IMR-90 (cell line): ENCODE measurements at regions not wholly inside any gene's neighbourhood (a gene's known extent, or its start where the extent isn't known, plus 50 kb on each side); places are given as distances from the start of the nearest gene placed in this dataset.

ENCODE experiments used
- ATAC-seq: fragments of 200-7000 bp; cut with Tn5 transposase; 2 replicates; pipeline ENCODE4 v1.9.1; 2020; ENCODE audit warnings: low read depth, mild to moderate bottlenecking, moderate library complexity
- BruUV-seq: library from RNA; stranded (reverse); fragments of 400-500 nt; replicated peaks from 2 replicates; lab custom pipeline; 2021; lab: Mats Ljungman, UMichigan
- CTCF ChIA-PET: fragments of 300-600 bp; formaldehyde crosslinking; extraction: SDS; loops from one replicate; lab custom pipeline; 2021; ENCODE audit warnings: antibody characterized with exemption; lab: Yijun Ruan, JAX
- POLR2A ChIA-PET: fragments of 300-600 bp; sonication (Branson Sonifier 250); formaldehyde crosslinking; loops from one replicate; lab custom pipeline; 2022; ENCODE audit warnings: antibody characterized with exemption; ENCODE audit not compliant: unreplicated experiment; lab: Charles Lee
- DNase-seq: peaks from one replicate; pipeline ENCODE4 v3.0.0; 2013
- H2AFZ ChIP-seq: replicated peaks from 2 replicates; pipeline ENCODE3; 2013; ENCODE audit warnings: low read length, mild to moderate bottlenecking; ENCODE audit not compliant: poor library complexity
- H2AK5ac ChIP-seq: 2 replicates; pipeline ENCODE4 v1.6.1; 2013; ENCODE audit warnings: low read depth, low read length, inconsistent platforms
- H2AK9ac ChIP-seq: replicated peaks from 2 replicates; pipeline ENCODE3; 2013; ENCODE audit warnings: mild to moderate bottlenecking, low read depth, low read length, moderate library complexity; ENCODE audit not compliant: poor library complexity
- H2BK120ac ChIP-seq: 2 replicates; pipeline ENCODE4 v1.6.1; 2013; ENCODE audit warnings: low read depth, low read length, inconsistent platforms
- H2BK15ac ChIP-seq: 3 replicates; pipeline ENCODE4 v1.6.1; 2013; ENCODE audit warnings: low read depth, low read length, inconsistent platforms
- H2BK20ac ChIP-seq: 2 replicates; pipeline ENCODE4 v1.6.1; 2013; ENCODE audit warnings: low read depth, mild to moderate bottlenecking, inconsistent platforms, low read length, moderate library complexity
- H2BK5ac ChIP-seq: 2 replicates; pipeline ENCODE4 v1.6.1; 2013; ENCODE audit warnings: mild to moderate bottlenecking, low read depth, low read length, inconsistent platforms; ENCODE audit not compliant: poor library complexity, severe bottlenecking
- H3K14ac ChIP-seq: replicated peaks from 2 replicates; pipeline ENCODE4 v1.6.1; 2013; ENCODE audit warnings: low read depth, low read length, inconsistent platforms
- H3K18ac ChIP-seq: 2 replicates; pipeline ENCODE4 v1.6.1; 2013; ENCODE audit warnings: low read depth, low read length, control low read depth
- H3K23ac ChIP-seq: 2 replicates; pipeline ENCODE4 v1.6.1; 2013; ENCODE audit warnings: low read depth, low read length, inconsistent platforms
- H3K27ac ChIP-seq: 2 replicates; pipeline ENCODE4 v1.5.1; 2013; ENCODE audit warnings: mild to moderate bottlenecking, control low read depth, low read length; ENCODE audit not compliant: insufficient read depth
- H3K27me3 ChIP-seq: 2 replicates; pipeline ENCODE4 v1.6.1; 2013; ENCODE audit warnings: low read length; ENCODE audit not compliant: control insufficient read depth, insufficient read depth
- H3K36me3 ChIP-seq: 2 replicates; pipeline ENCODE4 v1.6.1; 2013; ENCODE audit warnings: low read length, mixed read lengths; ENCODE audit not compliant: control insufficient read depth, insufficient read depth
- H3K4ac ChIP-seq: 2 replicates; pipeline ENCODE4 v1.6.1; 2013; ENCODE audit warnings: low read depth, low read length, inconsistent platforms
- H3K4me1 ChIP-seq: 2 replicates; pipeline ENCODE4 v1.6.1; 2013; ENCODE audit warnings: low read length, mixed read lengths; ENCODE audit not compliant: control insufficient read depth, insufficient read depth
- H3K4me2 ChIP-seq: 2 replicates; pipeline ENCODE4 v1.6.1; 2013; ENCODE audit warnings: low read depth, mild to moderate bottlenecking, control low read depth, low read length, moderate library complexity
- H3K4me3 ChIP-seq: 2 replicates; pipeline ENCODE4 v1.5.1; 2013; ENCODE audit warnings: low read depth, mild to moderate bottlenecking, control low read depth, low read length, moderate library complexity; ENCODE audit not compliant: insufficient read depth
- H3K56ac ChIP-seq: 2 replicates; pipeline ENCODE4 v1.6.1; 2013; ENCODE audit warnings: low read length, inconsistent platforms; ENCODE audit not compliant: insufficient read depth; ENCODE audit errors: extremely low read depth
- H3K79me1 ChIP-seq, 2 experiments: 2 replicates each; pipeline ENCODE4 v1.6.1; 2013; ENCODE audit warnings: low read length in 2 of 2, inconsistent platforms in 1 of 2, low read depth in 1 of 2
- H3K9ac ChIP-seq: 2 replicates; pipeline ENCODE4 v1.6.1; 2013; ENCODE audit warnings: low read depth, low read length, control low read depth
- H3K9me1 ChIP-seq: 2 replicates; pipeline ENCODE4 v1.6.1; 2013; ENCODE audit warnings: low read length, inconsistent platforms; ENCODE audit not compliant: insufficient read depth
- H3K9me3 ChIP-seq: 2 replicates; pipeline ENCODE4 v1.6.1; 2013; ENCODE audit warnings: low read length; ENCODE audit not compliant: control insufficient read depth, insufficient read depth
- H4K20me1 ChIP-seq: 2 replicates; pipeline ENCODE4 v1.6.1; 2013; ENCODE audit warnings: low read length, inconsistent platforms; ENCODE audit not compliant: insufficient read depth
- H4K5ac ChIP-seq: 2 replicates; pipeline ENCODE4 v1.6.1; 2013; ENCODE audit warnings: mild to moderate bottlenecking, low read depth, low read length, control low read depth
- H4K8ac ChIP-seq, 2 experiments: 2 replicates each; pipeline ENCODE4 v1.6.1; 2013; ENCODE audit warnings: low read depth in 2 of 2, low read length in 2 of 2, control low read depth in 1 of 2, inconsistent platforms in 1 of 2
- H4K91ac ChIP-seq: 2 replicates; pipeline ENCODE4 v1.6.1; 2013; ENCODE audit warnings: low read depth, low read length, inconsistent platforms; ENCODE audit not compliant: insufficient read depth
- BHLHE40 ChIP-seq: fragments of 150-350 bp; IDR thresholded peaks from 2 replicates; pipeline ENCODE4 v1.6.1; 2016; ENCODE audit warnings: mild to moderate bottlenecking, low read depth, low read length
- CEBPB ChIP-seq: IDR thresholded peaks from 2 replicates; pipeline ENCODE4 v1.6.1; 2012; ENCODE audit warnings: low read depth, low read length, improper control_type of control experiment
- FOS ChIP-seq: fragments of 150-350 bp; IDR thresholded peaks from 2 replicates; pipeline ENCODE4 v1.6.1; 2016; ENCODE audit warnings: low read depth, low read length
- MAFK ChIP-seq: IDR thresholded peaks from 2 replicates; pipeline ENCODE4 v1.6.1; 2012; ENCODE audit warnings: low read depth, low read length, improper control_type of control experiment
- MAZ ChIP-seq: IDR thresholded peaks from 2 replicates; pipeline ENCODE4 v1.6.1; 2012; ENCODE audit warnings: low read depth, mild to moderate bottlenecking, low read length, improper control_type of control experiment, moderate library complexity, borderline replicate concordance
- NFE2L2 ChIP-seq: fragments of 150-350 bp; IDR thresholded peaks from 2 replicates; pipeline ENCODE4 v1.6.1; 2016; ENCODE audit warnings: low read depth, mild to moderate bottlenecking, low read length
- RAD21 ChIP-seq: IDR thresholded peaks from 2 replicates; pipeline ENCODE4 v1.6.1; 2012; ENCODE audit warnings: low read length, improper control_type of control experiment
- RFX5 ChIP-seq: IDR thresholded peaks from 2 replicates; pipeline ENCODE4 v1.8.0; 2012; ENCODE audit warnings: low read depth, mild to moderate bottlenecking, low read length, moderate library complexity
- SMC3 ChIP-seq: fragments of 150-350 bp; IDR thresholded peaks from 2 replicates; pipeline ENCODE4 v1.6.1; 2016; ENCODE audit warnings: low read depth, mild to moderate bottlenecking, antibody characterized with exemption, low read length, moderate library complexity
- WGBS, 2 experiments: methylation state at CpG; one replicate each; pipeline versions ENCODE4 v1.1.5 to v1.1.7; 2013; ENCODE audit warnings: missing lambda C conversion rate in 2 of 2; ENCODE audit not compliant: insufficient read length in 1 of 2; ENCODE audit errors: extremely low coverage in 2 of 2; 5-methylcytosine and 5-hydroxymethylcytosine counted together
- dilution Hi-C: fragments of 300-500 bp; cut with HindIII; formaldehyde crosslinking; loops from one replicate; pipeline ENCODE4 v1.14.3; 2018; ENCODE audit warnings: low sequenced_read_pairs; ENCODE audit not compliant: unreplicated experiment
- in situ Hi-C: fragments of 300-500 bp; cut with MboI; formaldehyde crosslinking; loops from 3 replicates; pipeline ENCODE4 v1.14.3; 2019; ENCODE audit warnings: low sequenced_read_pairs, inconsistent platforms, mixed read lengths
- intact Hi-C: fragments of 100-400 bp; cut with micrococcal nuclease; formaldehyde crosslinking; loops from 2 replicates; pipeline ENCODE4 v1.10.0; 2022
- TF ChIP-seq, protein P1 (sequence below): conservative IDR thresholded peaks from 2 replicates; pipeline ENCODE4 v1.5.1; 2012; ENCODE audit warnings: mild to moderate bottlenecking, low read depth, low read length, improper control_type of control experiment

DNA sequence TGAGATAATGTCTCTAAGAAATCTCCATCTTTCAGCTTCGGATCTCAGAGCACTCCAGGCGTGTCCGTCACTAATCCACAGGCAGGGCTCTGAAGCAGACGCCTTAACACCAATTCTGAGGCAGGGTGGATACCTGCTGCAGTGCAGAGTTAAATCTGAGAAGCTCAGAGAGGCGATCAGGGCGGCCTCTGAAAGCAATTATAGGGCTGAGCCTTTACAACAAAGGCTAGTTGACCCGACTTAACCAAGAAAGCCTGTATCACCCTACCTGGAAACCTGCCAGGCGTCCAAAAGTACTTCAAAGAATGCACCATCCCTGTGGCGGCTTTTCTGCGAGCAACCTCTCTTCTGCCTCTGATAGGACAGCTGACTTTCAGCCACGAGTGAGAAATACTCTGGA is 134.8 kb upstream of the MSX2 start:
- ATAC-seq = no peak
- Histone ChIP-seq H4K20me1 (no peaks in the 10 kb centered on the region), H4K5ac (no peak overlapping the region), H3K79me1 (no peaks in the 10 kb centered on the region), H3K18ac (no peak overlapping the region), H3K4me3 (no peak overlapping the region), H3K23ac (no peak overlapping the region; the same call in 1 of the 2 replicates), H3K4ac (no peak overlapping the region), H3K9me1 (no peaks in the 10 kb centered on the region), H2BK20ac (no peak overlapping the region), H3K14ac (no peak overlapping the region), H3K27ac (no peak overlapping the region), H2AK5ac (no peak overlapping the region), H3K56ac (no peak overlapping the region), H3K36me3 (no peaks in the 10 kb centered on the region), H3K9ac (no peak overlapping the region), H2BK15ac (no peak overlapping the region; the same call in 2 of the 3 replicates), H2AK9ac (no peak overlapping the region), H4K91ac (no peak overlapping the region), H3K27me3 (no peaks in the 10 kb centered on the region; the same call in 1 of the 2 replicates), H2BK5ac (no peak overlapping the region), H3K9me3 (no peaks in the 10 kb centered on the region; the same call in 1 of the 2 replicates), H3K4me1 (peaks cover 2% of the 10 kb centered on the region; the same call in 1 of the 2 replicates), H2BK120ac (no peak overlapping the region), H2AFZ (no peak overlapping the region), H4K8ac (no peak overlapping the region), H3K4me2 (no peak overlapping the region)
- ChIA-PET POLR2A (no interaction called here), CTCF (interaction anchor here (1.0 kb wide), 1 partner anchor 8 kb away, joined by 3 read pairs; no protein-coding TSS in a partner anchor)
- intact Hi-C loops (no loop called here), dilution Hi-C loops (no loop called here), in situ Hi-C loops (no loop called here)
- no peak for DNase-seq
- no TSS peak for BruUV-seq
- TF ChIP-seq MAFK = no peak
- TF ChIP-seq RAD21 = no peak
- no peak for TF ChIP-seq SMC3
- TF ChIP-seq CEBPB = no peak
- TF ChIP-seq MAZ = no peak
- no peak for TF ChIP-seq FOS
- TF ChIP-seq BHLHE40 = no peak
- TF ChIP-seq NFE2L2 = no peak
- TF ChIP-seq RFX5 = no peak
- TF ChIP-seq, protein P1, sequence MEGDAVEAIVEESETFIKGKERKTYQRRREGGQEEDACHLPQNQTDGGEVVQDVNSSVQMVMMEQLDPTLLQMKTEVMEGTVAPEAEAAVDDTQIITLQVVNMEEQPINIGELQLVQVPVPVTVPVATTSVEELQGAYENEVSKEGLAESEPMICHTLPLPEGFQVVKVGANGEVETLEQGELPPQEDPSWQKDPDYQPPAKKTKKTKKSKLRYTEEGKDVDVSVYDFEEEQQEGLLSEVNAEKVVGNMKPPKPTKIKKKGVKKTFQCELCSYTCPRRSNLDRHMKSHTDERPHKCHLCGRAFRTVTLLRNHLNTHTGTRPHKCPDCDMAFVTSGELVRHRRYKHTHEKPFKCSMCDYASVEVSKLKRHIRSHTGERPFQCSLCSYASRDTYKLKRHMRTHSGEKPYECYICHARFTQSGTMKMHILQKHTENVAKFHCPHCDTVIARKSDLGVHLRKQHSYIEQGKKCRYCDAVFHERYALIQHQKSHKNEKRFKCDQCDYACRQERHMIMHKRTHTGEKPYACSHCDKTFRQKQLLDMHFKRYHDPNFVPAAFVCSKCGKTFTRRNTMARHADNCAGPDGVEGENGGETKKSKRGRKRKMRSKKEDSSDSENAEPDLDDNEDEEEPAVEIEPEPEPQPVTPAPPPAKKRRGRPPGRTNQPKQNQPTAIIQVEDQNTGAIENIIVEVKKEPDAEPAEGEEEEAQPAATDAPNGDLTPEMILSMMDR = no peak
- 63% methylated on average over 5 of the region's 11 CpGs; no CpG with 5 or more reads in 1 of the 2 experiments for WGBS, 2 experiments
